Thymus (tissue), 11 donors: ENCODE measurements at regions not wholly inside any gene's neighbourhood (a gene's known extent, or its start where the extent isn't known, plus 50 kb on each side); places are given as distances from the start of the nearest gene placed in this dataset.

Experiments
- DNase-seq, 9 donors: peaks; one replicate each; pipeline ENCODE4 v3.0.0-alpha.2; 2013; ENCODE audit warnings: low spot score in 9 of 9, low read depth in 6 of 9, missing footprints in 1 of 9
- H3K27ac ChIP-seq, 2 donors: one replicate each; pipeline ENCODE4 v1.5.1; 2013; ENCODE audit warnings: control low read depth in 1 of 2, low read depth in 1 of 2, low read length in 1 of 2, mild to moderate bottlenecking in 1 of 2, moderate library complexity in 1 of 2
- H3K27me3 ChIP-seq, 2 donors: one replicate each; pipeline ENCODE4 v1.5.1; 2013; ENCODE audit warnings: low read length in 1 of 2; ENCODE audit not compliant: control insufficient read depth in 2 of 2, insufficient read depth in 1 of 2
- H3K36me3 ChIP-seq, 2 donors: one replicate each; pipeline ENCODE4 v1.5.1; 2013; ENCODE audit warnings: low read length in 1 of 2, mild to moderate bottlenecking in 1 of 2, moderate library complexity in 1 of 2; ENCODE audit not compliant: control insufficient read depth in 2 of 2, insufficient read depth in 2 of 2
- H3K4me1 ChIP-seq, 2 donors: one replicate each; pipeline ENCODE4 v1.5.1; 2013; ENCODE audit warnings: low read length in 2 of 2; ENCODE audit not compliant: control insufficient read depth in 2 of 2, insufficient read depth in 2 of 2
- H3K4me3 ChIP-seq, 2 donors: one replicate each; pipeline ENCODE4 v1.5.1; 2013; ENCODE audit warnings: low read length in 2 of 2, control low read depth in 1 of 2, mild to moderate bottlenecking in 1 of 2
- H3K9me3 ChIP-seq, 2 donors: one replicate each; pipeline ENCODE4 v1.5.1; 2013; ENCODE audit warnings: low read length in 1 of 2, mild to moderate bottlenecking in 1 of 2; ENCODE audit not compliant: control insufficient read depth in 2 of 2, insufficient read depth in 1 of 2
- WGBS: extraction: QIAGEN DNeasy Blood & Tissue Kit; methylation state at CpG from one replicate; pipeline ENCODE4 v1.1.7; 2013; 5-methylcytosine and 5-hydroxymethylcytosine counted together
- donor health status: healthy.

- Histone ChIP-seq H3K36me3 (no peaks in the 10 kb centered on the region), H3K9me3 (peaks cover 0 to 3% of the 10 kb centered on the region in 2 donors), H3K27ac (no peak overlapping the region), H3K4me3 (no peak overlapping the region), H3K27me3 (no peaks in the 10 kb centered on the region), H3K4me1 (peaks cover 0 to 16% of the 10 kb centered on the region in 2 donors)
- WGBS = over 99% methylated on average over 4 of the region's 4 CpGs
- DNase-seq = no peak
Measured at GRCh38 chr14:89684139-89684538, 267.1 kb upstream of the FOXN3 start.

DNA sequence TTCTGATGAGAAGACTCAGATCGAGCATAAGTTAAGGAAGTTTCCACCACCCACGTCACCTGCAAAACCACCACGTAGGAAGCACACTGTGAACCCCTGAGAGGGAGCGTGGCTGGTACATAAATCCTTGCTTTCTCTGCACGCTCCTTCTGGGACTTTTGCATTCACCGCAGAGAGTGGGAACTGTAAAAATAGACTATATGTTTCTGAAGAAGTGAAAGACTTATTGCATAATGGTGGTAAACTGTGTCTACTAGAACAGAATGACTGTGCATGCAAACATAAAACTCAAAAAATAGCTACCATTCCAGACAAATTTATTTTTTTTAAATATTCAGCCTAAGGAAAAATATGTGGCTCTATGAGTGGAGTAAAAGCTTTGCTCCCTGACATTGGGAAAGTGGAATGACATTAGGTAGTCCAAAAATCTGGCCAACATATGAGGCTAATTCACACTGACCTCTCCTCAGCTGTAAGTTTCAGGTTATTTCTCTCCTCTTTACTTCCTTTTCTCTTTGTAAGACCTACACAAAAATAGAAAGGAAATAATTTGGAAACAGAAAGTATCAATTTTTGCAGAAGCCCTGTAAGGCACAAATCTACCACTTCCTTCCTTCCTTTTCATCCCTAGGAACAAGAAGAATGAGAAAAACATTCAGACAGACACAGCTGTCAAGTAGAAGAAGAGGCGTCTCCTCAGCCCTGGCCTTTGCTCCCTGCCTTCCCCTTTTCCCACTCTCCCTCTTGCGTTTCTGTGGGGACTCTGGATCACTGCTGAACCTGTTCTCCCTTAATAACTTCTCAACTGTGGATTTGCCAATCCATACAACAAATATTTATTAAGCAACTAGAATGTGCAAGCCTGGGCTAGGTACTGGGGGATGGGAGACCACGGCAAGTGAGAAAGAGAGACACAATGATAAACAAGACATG, 264.3 kb upstream of the FOXN3 start:
- no peak overlapping the region for H3K4me3 ChIP-seq
- 26% methylated on average over 9 of the region's 9 CpGs for WGBS
- peak overlapping the region; percentile 34 to 61 for H3K27ac ChIP-seq

GRCh38 chr14:89680156-89680555, 263.1 kb upstream of the FOXN3 start:
- H3K27ac ChIP-seq = no peak overlapping the region
- H3K27me3 ChIP-seq = no peaks in the 10 kb centered on the region
- no peaks in the 10 kb centered on the region for H3K36me3 ChIP-seq
- peaks cover 0 to 3% of the 10 kb centered on the region in 2 donors for H3K9me3 ChIP-seq
- H3K4me1 ChIP-seq = peaks cover 0 to 18% of the 10 kb centered on the region in 2 donors
- no peak for DNase-seq
- no peak overlapping the region for H3K4me3 ChIP-seq
- WGBS = 95% methylated on average over 4 of the region's 4 CpGs

More for the DNA sequence above, 264.3 kb upstream of the FOXN3 start:
- Histone ChIP-seq H3K27me3 (no peaks in the 10 kb centered on the region), H3K4me1 (peaks cover 0 to 16% of the 10 kb centered on the region in 2 donors), H3K9me3 (peaks cover 0 to 3% of the 10 kb centered on the region in 2 donors), H3K36me3 (no peaks in the 10 kb centered on the region)
- peak in 3 of 9 donors; percentile 29 to 64 (median 45) for DNase-seq

DNA sequence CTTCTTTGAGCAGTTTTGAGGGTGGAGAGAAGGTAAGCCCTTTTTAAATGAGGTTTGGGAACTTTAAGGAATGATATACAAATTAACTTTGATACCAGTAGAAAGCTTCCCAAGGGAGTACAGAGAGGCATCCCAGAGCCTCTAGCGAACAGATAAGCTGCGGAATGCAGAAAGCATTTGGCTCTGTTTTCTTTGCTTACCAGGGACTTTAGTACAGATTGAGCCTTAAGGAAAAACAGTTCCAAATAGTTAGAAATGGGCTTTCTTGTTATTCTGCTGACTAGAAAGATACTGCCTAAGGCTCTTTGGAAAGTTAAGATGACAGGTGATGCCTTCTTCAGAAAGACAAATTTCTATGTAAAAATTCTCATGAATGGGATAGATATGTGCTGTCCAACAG, 261.7 kb upstream of the FOXN3 start:
- Histone ChIP-seq H3K9me3 (no peaks in the 10 kb centered on the region), H3K4me3 (no peak overlapping the region), H3K27ac (no peak overlapping the region), H3K4me1 (peaks cover 0 to 21% of the 10 kb centered on the region in 2 donors), H3K27me3 (no peaks in the 10 kb centered on the region), H3K36me3 (no peaks in the 10 kb centered on the region)
- WGBS = 97% methylated on average over 2 of the region's 2 CpGs
- DNase-seq = no peak

DNA sequence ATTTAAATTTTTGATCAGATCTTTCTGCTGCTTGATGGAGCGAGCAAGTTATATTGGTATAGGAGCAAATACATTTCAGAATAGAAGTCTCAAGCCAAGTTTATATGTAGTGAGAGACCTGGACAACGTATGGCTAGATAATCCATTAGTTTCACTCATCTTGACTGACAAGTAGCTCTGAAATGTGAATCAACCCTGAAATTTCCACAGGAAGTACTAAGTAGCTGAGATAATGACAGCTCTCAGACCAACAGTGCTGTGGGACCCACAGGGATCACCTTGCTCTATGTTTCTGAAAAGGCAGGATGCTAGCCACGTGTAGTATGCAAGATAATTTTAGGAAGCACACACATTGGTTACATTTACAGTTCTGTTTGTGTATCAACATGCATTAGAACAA, 258.6 kb upstream of the FOXN3 start:
- no peak overlapping the region for H3K4me3 ChIP-seq
- peaks cover 0 to 16% of the 10 kb centered on the region in 2 donors for H3K4me1 ChIP-seq
- no peak overlapping the region for H3K27ac ChIP-seq
- DNase-seq = no peak
- no peaks in the 10 kb centered on the region for H3K27me3 ChIP-seq
- H3K9me3 ChIP-seq = no peaks in the 10 kb centered on the region
- 77% methylated on average over 3 of the region's 3 CpGs for WGBS
- no peaks in the 10 kb centered on the region for H3K36me3 ChIP-seq

GRCh38 chr14:89674936-89675335, 257.9 kb upstream of the FOXN3 start:
- no peak overlapping the region for H3K27ac ChIP-seq
- WGBS = 98% methylated on average over 1 of the region's 1 CpG
- H3K9me3 ChIP-seq = no peaks in the 10 kb centered on the region
- no peaks in the 10 kb centered on the region for H3K27me3 ChIP-seq
- DNase-seq = no peak
- no peaks in the 10 kb centered on the region for H3K36me3 ChIP-seq
- H3K4me1 ChIP-seq = peaks cover 0 to 13% of the 10 kb centered on the region in 2 donors
- H3K4me3 ChIP-seq = no peak overlapping the region

- no peak overlapping the region for H3K4me3 ChIP-seq
- DNase-seq = no peak
- H3K27me3 ChIP-seq = no peaks in the 10 kb centered on the region
- 98% methylated on average over 1 of the region's 1 CpG for WGBS
- H3K27ac ChIP-seq = no peak overlapping the region
- peaks cover 0 to 18% of the 10 kb centered on the region in 2 donors for H3K4me1 ChIP-seq
- H3K9me3 ChIP-seq = no peaks in the 10 kb centered on the region
- no peaks in the 10 kb centered on the region for H3K36me3 ChIP-seq
Measured at GRCh38 chr14:89674240-89674639, 257.2 kb upstream of the FOXN3 start.

DNA sequence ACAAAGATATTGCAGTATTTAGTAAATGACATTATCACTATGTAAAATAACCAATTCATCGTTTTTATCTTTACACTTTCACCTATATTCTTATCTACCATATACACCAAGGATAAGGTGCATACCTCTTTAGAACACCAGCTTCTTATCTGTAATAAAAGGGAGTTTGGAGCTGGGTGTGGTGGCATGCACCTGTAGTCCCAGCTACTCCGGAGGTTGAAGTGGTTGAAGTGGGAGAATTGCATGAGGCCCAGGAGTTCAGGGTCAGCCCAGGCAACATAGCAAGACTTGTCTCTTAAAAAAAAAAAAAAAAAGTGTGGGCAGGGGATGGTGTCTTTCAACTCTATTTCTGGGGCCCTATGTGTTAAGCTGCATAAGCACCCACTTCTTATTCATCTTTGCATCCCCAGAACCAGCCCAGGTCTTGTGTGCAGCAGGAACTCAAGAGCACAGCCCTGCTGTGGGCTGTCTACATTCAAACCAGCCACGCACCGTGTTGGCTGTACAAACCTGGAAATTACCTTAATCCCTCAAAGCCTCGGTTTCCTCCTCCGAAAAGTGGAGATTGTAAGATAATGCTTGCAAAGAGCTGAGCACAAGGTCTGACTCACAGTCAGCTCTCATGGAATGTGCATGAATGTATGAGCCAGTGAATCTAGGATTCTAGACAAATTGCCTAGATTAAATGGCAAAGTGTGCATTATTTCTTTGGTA, 256.6 kb upstream of the FOXN3 start:
- Histone ChIP-seq H3K27ac (peak overlapping the region in 1 of 2 donors; percentile 8), H3K27me3 (no peaks in the 10 kb centered on the region), H3K4me1 (peaks cover 0 to 23% of the 10 kb centered on the region in 2 donors), H3K4me3 (no peak overlapping the region), H3K9me3 (no peaks in the 10 kb centered on the region), H3K36me3 (no peaks in the 10 kb centered on the region)
- peak in 1 of 9 donors; percentile 40 for DNase-seq
- 78% methylated on average over 6 of the region's 6 CpGs for WGBS
